NOMO-1 (cell line): ENCODE measurements at regions not wholly inside any gene's neighbourhood (a gene's known extent, or its start where the extent isn't known, plus 50 kb on each side); places are given as distances from the start of the nearest gene placed in this dataset.
"Not testable (repeated sequence)": the region's sequence is repeated elsewhere in the genome, so short reads cannot be mapped to it uniquely, and the experiment has no call there.

Experiments used
- DNase-seq, 2 experiments: peaks; one replicate each; lab custom pipeline; 2025; ENCODE audit not compliant: unreplicated experiment in 2 of 2; lab: John Stamatoyannopoulos, UW

- no peak for DNase-seq
These were observed 176.2 kb downstream of the SMC2 start for GRCh38 chr9:104269996-104270963.

- DNase-seq, result peak in 1 of 2 experiments; percentile 7
These were observed 182.7 kb downstream of the SMC2 start for GRCh38 chr9:104276709-104277245.

- no peak for DNase-seq
These were observed 184.9 kb downstream of the SMC2 start for GRCh38 chr9:104278929-104279496.

- DNase-seq, result no peak
These were observed 185.5 kb downstream of the SMC2 start for GRCh38 chr9:104279535-104280177.

GRCh38 chr9:104280178-104280560 lies 186.1 kb downstream of the SMC2 start:
- no peak for DNase-seq

GRCh38 chr9:104280711-104281110 lies 186.6 kb downstream of the SMC2 start:
- DNase-seq, result no peak

- DNase-seq, result no peak
These were observed 192.1 kb downstream of the SMC2 start for GRCh38 chr9:104286187-104286586.

- DNase-seq, result no peak
These were observed 192.7 kb downstream of the SMC2 start for GRCh38 chr9:104286799-104287198.

GRCh38 chr9:104287253-104287878 lies 193.3 kb downstream of the SMC2 start:
- DNase-seq, result no peak

- no peak for DNase-seq
These were observed 199.8 kb downstream of the SMC2 start for GRCh38 chr9:104293877-104294276.

GRCh38 chr9:104300124-104300523 lies 203.9 kb upstream of the OR13F1 start:
- DNase-seq, result no peak

GRCh38 chr9:104301755-104302154 lies 202.3 kb upstream of the OR13F1 start:
- no peak for DNase-seq

- DNase-seq, result no peak
These were observed 201.3 kb upstream of the OR13F1 start for GRCh38 chr9:104302775-104303174.

- DNase-seq, result no peak
These were observed 199.1 kb upstream of the OR13F1 start for GRCh38 chr9:104304925-104305324.

- DNase-seq, result no peak
These were observed 190.5 kb upstream of the OR13F1 start for GRCh38 chr9:104313396-104314110.

- DNase-seq, result not testable (repeated sequence)
These were observed 187.7 kb upstream of the OR13F1 start for GRCh38 chr9:104316201-104317009.

- no peak for DNase-seq
These were observed 184.9 kb upstream of the OR13F1 start for GRCh38 chr9:104319198-104319597.

GRCh38 chr9:104319685-104320084 lies 184.4 kb upstream of the OR13F1 start:
- DNase-seq, result no peak

GRCh38 chr9:104322596-104322995 lies 181.5 kb upstream of the OR13F1 start:
- DNase-seq, result no peak
